NT2/D1 (cell line): ENCODE measurements at regions not wholly inside any gene's neighbourhood (a gene's known extent, or its start where the extent isn't known, plus 50 kb on each side); places are given as distances from the start of the nearest gene placed in this dataset.

ENCODE experiments used
- DNase-seq: peaks from one replicate; pipeline ENCODE4 v3.0.0-alpha.2; 2011; ENCODE audit warnings: low read depth, low spot score
- H3K27me3 ChIP-seq: 2 replicates; pipeline ENCODE4 v1.6.0; 2011; ENCODE audit warnings: mild to moderate bottlenecking; ENCODE audit not compliant: insufficient read length, insufficient read depth
- H3K36me3 ChIP-seq: 2 replicates; pipeline ENCODE4 v1.6.1; 2011; ENCODE audit warnings: mild to moderate bottlenecking, low read length, mixed read lengths; ENCODE audit not compliant: insufficient read depth, insufficient read length
- H3K4me1 ChIP-seq: 2 replicates; pipeline ENCODE4 v1.5.1; 2011; ENCODE audit not compliant: insufficient read depth, insufficient read length
- H3K4me3 ChIP-seq: 2 replicates; pipeline ENCODE4 v1.5.1; 2011; ENCODE audit warnings: low read depth; ENCODE audit not compliant: insufficient read length
- H3K9ac ChIP-seq: 2 replicates; pipeline ENCODE4 v1.6.0; 2011; ENCODE audit warnings: low read depth; ENCODE audit not compliant: insufficient read length
- H3K9me3 ChIP-seq: 2 replicates; pipeline ENCODE4 v1.5.1; 2011; ENCODE audit warnings: mild to moderate bottlenecking, low read length; ENCODE audit not compliant: insufficient read depth
- SUZ12 ChIP-seq: IDR thresholded peaks from 2 replicates; pipeline ENCODE4 v1.6.1; 2011; ENCODE audit not compliant: insufficient read length, insufficient read depth; ENCODE audit errors: extremely low read depth
- YY1 ChIP-seq: IDR thresholded peaks from 2 replicates; pipeline ENCODE4 v1.6.1; 2011; ENCODE audit not compliant: insufficient read length, insufficient read depth
- ZNF274 ChIP-seq: IDR thresholded peaks from 2 replicates; pipeline ENCODE4 v1.6.1; 2011; ENCODE audit warnings: mild to moderate bottlenecking, low read depth, low read length

DNA sequence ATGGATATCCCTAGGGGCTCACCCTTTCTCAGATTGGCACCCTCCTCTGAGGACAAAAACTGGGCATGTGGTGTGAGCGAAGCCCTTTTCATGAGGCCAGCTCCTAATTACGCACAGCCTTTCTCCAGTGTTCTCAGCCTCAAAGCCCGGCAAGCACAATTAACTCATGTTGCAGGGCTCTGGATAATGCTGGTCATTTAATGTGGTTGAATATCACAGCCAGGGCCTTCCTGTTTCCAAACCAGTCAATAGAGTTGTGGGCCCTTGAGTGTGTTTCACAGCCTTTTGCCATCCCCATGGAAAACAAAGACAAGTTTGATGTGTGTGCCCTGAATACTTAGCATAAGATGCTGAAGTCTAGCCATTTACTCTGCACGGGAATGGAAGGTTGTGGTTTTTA lies 114.2 kb upstream of the ARHGAP5 start:
- H3K9ac ChIP-seq: no peak overlapping the region
- no peak for DNase-seq
- H3K4me1 ChIP-seq: no peaks in the 10 kb centered on the region
- no peak overlapping the region for H3K4me3 ChIP-seq
- TF ChIP-seq YY1: no peak
- TF ChIP-seq ZNF274: no peak
- no peak for TF ChIP-seq SUZ12
- H3K27me3 ChIP-seq: no peaks in the 10 kb centered on the region
- H3K9me3 ChIP-seq: no peaks in the 10 kb centered on the region
- no peaks in the 10 kb centered on the region for H3K36me3 ChIP-seq

- H3K36me3 ChIP-seq: no peaks in the 10 kb centered on the region
- H3K9ac ChIP-seq: no peak overlapping the region
- no peaks in the 10 kb centered on the region for H3K4me1 ChIP-seq
- TF ChIP-seq ZNF274: no peak
- no peak for TF ChIP-seq YY1
- no peak for TF ChIP-seq SUZ12
- H3K4me3 ChIP-seq: no peak overlapping the region
- no peaks in the 10 kb centered on the region for H3K9me3 ChIP-seq
- DNase-seq: no peak
- no peaks in the 10 kb centered on the region for H3K27me3 ChIP-seq
Measured at GRCh38 chr14:31963587-31963986, 113.5 kb upstream of the ARHGAP5 start.

DNA sequence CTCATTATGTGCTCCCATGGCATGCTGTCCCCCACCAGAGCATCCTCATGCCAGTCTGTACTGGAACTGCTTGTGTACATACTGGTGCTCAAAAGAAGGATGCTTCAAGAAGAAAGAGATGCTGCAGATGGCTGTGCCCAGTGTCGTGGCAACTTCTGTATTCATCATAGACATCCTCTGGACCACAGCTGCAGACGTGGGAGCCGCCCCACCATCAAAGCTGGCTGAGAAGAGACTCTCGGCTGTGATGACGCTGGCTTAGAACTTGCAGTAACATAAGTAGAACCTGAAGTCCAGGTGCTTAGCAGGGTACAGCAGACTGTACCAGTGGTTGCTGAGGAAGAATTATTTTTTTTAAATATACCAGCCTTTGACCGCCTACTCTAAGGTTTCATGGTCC lies 112.6 kb upstream of the ARHGAP5 start:
- Histone ChIP-seq H3K27me3 (no peaks in the 10 kb centered on the region), H3K4me3 (no peak overlapping the region), H3K4me1 (no peaks in the 10 kb centered on the region), H3K9ac (no peak overlapping the region), H3K36me3 (no peaks in the 10 kb centered on the region), H3K9me3 (no peaks in the 10 kb centered on the region)
- TF ChIP-seq SUZ12 (no peak), YY1 (no peak), ZNF274 (no peak)
- no peak for DNase-seq

GRCh38 chr14:31965071-31965734 lies 111.9 kb upstream of the ARHGAP5 start:
- Histone ChIP-seq H3K9ac (no peak overlapping the region), H3K9me3 (no peaks in the 10 kb centered on the region), H3K36me3 (no peaks in the 10 kb centered on the region), H3K4me3 (no peak overlapping the region), H3K27me3 (no peaks in the 10 kb centered on the region), H3K4me1 (no peaks in the 10 kb centered on the region)
- no peak for DNase-seq
- TF ChIP-seq YY1 (no peak), SUZ12 (no peak), ZNF274 (no peak)

DNA sequence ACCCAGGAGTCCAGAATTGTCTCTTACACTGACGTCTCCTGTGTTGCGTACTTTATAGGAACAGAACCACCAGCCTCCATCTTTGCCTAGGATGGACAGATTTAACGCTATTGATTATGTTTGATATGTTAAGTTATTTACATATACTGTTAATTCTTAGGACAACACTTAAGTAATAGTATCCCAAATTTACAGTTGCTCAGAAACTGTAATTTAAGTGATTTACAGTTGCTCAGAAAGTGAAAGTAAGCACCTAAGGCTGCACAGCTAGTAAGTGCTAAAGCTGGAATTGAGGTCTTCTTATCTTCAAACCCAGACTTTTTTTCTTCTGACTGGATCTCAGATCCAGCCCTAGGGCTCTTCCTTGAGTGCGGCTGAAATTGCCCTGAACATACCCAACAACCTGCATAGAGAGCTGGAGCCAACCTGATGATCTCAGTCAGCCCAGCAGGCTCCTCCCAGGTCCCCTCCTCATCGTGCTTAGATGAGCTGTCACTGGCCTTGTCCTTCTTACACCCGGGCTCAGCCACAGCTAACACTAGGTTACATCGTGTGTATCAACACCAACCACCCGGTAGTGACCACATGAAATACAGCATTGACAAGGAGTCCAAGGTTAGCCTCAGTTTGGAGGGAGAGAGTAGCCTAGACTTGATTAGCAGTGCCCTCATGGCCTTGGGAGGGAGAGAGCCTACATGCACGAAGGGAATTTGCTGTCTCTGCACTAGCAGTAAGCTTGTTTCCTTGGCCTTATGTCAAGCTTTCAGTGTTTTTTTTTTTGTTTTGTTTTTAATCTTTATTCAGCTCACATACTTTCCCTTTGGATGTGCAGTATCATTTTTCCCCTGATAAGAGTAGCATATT lies 111.1 kb upstream of the ARHGAP5 start:
- H3K4me1 ChIP-seq: no peaks in the 10 kb centered on the region
- TF ChIP-seq ZNF274 (no peak), YY1 (no peak), SUZ12 (no peak)
- no peak for DNase-seq
- no peaks in the 10 kb centered on the region for H3K27me3 ChIP-seq
- H3K36me3 ChIP-seq: no peaks in the 10 kb centered on the region
- H3K4me3 ChIP-seq: no peak overlapping the region
- H3K9ac ChIP-seq: no peak overlapping the region
- no peaks in the 10 kb centered on the region for H3K9me3 ChIP-seq

- Histone ChIP-seq H3K9me3 (no peaks in the 10 kb centered on the region), H3K4me1 (no peaks in the 10 kb centered on the region), H3K36me3 (no peaks in the 10 kb centered on the region), H3K9ac (no peak overlapping the region), H3K4me3 (no peak overlapping the region), H3K27me3 (no peaks in the 10 kb centered on the region)
- TF ChIP-seq ZNF274: no peak
- no peak for TF ChIP-seq YY1
- TF ChIP-seq SUZ12: no peak
- no peak for DNase-seq
Measured at GRCh38 chr14:31966896-31967668, 110.0 kb upstream of the ARHGAP5 start.

GRCh38 chr14:31967669-31967975 lies 109.5 kb upstream of the ARHGAP5 start:
- DNase-seq: no peak
- Histone ChIP-seq H3K27me3 (no peaks in the 10 kb centered on the region), H3K9me3 (no peaks in the 10 kb centered on the region), H3K9ac (no peak overlapping the region), H3K36me3 (no peaks in the 10 kb centered on the region), H3K4me3 (no peak overlapping the region), H3K4me1 (no peaks in the 10 kb centered on the region)
- TF ChIP-seq YY1 (no peak), SUZ12 (no peak), ZNF274 (no peak)
